ENCODE measurements at regions not wholly inside any gene's neighbourhood (a gene's known extent, or its start where the extent isn't known, plus 50 kb on each side); places are given as distances from the start of the nearest gene placed in this dataset.

DNA sequence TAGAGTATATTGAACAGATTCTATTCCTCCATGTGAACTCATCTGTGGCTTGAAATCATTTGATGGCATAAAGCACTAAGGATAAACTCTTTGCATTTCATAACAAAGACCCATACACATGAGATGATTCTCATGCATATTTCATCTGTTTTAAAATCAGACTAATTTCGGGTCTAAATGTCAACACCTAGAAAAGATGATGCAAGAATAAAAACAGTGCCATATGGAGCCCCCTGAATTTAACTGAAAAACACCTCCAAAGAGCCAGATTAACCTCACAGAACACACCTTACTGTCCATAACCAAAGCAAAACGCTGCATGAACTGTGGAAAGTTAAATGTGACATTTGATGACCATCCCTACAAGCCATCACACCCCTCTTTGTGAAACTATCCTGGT is 59.7 kb downstream of the ELAPOR2 start:
- TF ChIP-seq, protein P1, sequence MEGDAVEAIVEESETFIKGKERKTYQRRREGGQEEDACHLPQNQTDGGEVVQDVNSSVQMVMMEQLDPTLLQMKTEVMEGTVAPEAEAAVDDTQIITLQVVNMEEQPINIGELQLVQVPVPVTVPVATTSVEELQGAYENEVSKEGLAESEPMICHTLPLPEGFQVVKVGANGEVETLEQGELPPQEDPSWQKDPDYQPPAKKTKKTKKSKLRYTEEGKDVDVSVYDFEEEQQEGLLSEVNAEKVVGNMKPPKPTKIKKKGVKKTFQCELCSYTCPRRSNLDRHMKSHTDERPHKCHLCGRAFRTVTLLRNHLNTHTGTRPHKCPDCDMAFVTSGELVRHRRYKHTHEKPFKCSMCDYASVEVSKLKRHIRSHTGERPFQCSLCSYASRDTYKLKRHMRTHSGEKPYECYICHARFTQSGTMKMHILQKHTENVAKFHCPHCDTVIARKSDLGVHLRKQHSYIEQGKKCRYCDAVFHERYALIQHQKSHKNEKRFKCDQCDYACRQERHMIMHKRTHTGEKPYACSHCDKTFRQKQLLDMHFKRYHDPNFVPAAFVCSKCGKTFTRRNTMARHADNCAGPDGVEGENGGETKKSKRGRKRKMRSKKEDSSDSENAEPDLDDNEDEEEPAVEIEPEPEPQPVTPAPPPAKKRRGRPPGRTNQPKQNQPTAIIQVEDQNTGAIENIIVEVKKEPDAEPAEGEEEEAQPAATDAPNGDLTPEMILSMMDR (IDR thresholded peaks at IDR 0.05), result no peak
- no peak for TF ChIP-seq POLR2A (IDR thresholded peaks at IDR 0.05)

Data from esophagus squamous epithelium (tissue), 4 donors.